Left lobe of liver (tissue), 2 donors: ENCODE measurements at regions not wholly inside any gene's neighbourhood (a gene's known extent, or its start where the extent isn't known, plus 50 kb on each side); places are given as distances from the start of the nearest gene placed in this dataset.
A peak's percentile ranks its signal among the peaks of the same experiment; 100 is the strongest.

Experiments
- ATAC-seq: fragments of 200-7000 bp; cut with Tn5 transposase; one replicate; pipeline ENCODE4 v1.9.1; 2020; ENCODE audit warnings: mild to moderate bottlenecking, moderate library complexity
- DNase-seq: peaks from one replicate; pipeline ENCODE4 v3.0.0-alpha.2; 2020; ENCODE audit warnings: low spot score
- donor health status: DM: no; HTN: no; CAD: no; lungs with moderate emphysema.
- donor health status: DM: no; HTN: yes; CAD: no.

- no peak for DNase-seq
- no peak for ATAC-seq
Observed at GRCh38 chr4:11271263-11271662, 157.4 kb downstream of the HS3ST1 start.

GRCh38 chr4:11268149-11268548, 160.5 kb downstream of the HS3ST1 start:
- DNase-seq (no peak), ATAC-seq (no peak)

- DNase-seq (no peak), ATAC-seq (no peak)
Observed at GRCh38 chr4:11264841-11265240, 163.9 kb downstream of the HS3ST1 start.

- no peak for ATAC-seq
- no peak for DNase-seq
Observed at GRCh38 chr4:11264346-11264745, 164.3 kb downstream of the HS3ST1 start.

GRCh38 chr4:11263208-11263607, 165.5 kb downstream of the HS3ST1 start:
- ATAC-seq (no peak), DNase-seq (no peak)

- DNase-seq (no peak), ATAC-seq (no peak)
Observed at GRCh38 chr4:11261066-11261850, 167.4 kb downstream of the HS3ST1 start.

GRCh38 chr4:11259837-11260236, 168.9 kb downstream of the HS3ST1 start:
- DNase-seq (no peak), ATAC-seq (no peak)

GRCh38 chr4:11252149-11252548, 176.5 kb downstream of the HS3ST1 start:
- ATAC-seq (no peak), DNase-seq (no peak)

- DNase-seq (no peak), ATAC-seq (no peak)
Observed at GRCh38 chr4:11250510-11250909, 178.2 kb downstream of the HS3ST1 start.

GRCh38 chr4:11232015-11232414, 196.7 kb downstream of the HS3ST1 start:
- no peak for DNase-seq
- peak; percentile 24 for ATAC-seq

GRCh38 chr4:11230866-11231265, 197.8 kb downstream of the HS3ST1 start:
- DNase-seq (no peak), ATAC-seq (no peak)

- ATAC-seq (no peak), DNase-seq (no peak)
Observed at GRCh38 chr4:11228530-11228929, 200.2 kb downstream of the HS3ST1 start.

- DNase-seq (no peak), ATAC-seq (no peak)
Observed at GRCh38 chr4:11223311-11223710, 205.4 kb downstream of the HS3ST1 start.

- DNase-seq (no peak), ATAC-seq (no peak)
Observed at GRCh38 chr4:11218692-11219091, 210.0 kb downstream of the HS3ST1 start.

- no peak for DNase-seq
- ATAC-seq: no peak
Observed at GRCh38 chr4:11216520-11216919, 212.2 kb downstream of the HS3ST1 start.

- DNase-seq (no peak), ATAC-seq (no peak)
Observed at GRCh38 chr4:11214281-11214680, 214.4 kb downstream of the HS3ST1 start.

- no peak for ATAC-seq
Observed at GRCh38 chr4:11209826-11210225, 218.9 kb downstream of the HS3ST1 start.

GRCh38 chr4:11201256-11201655, 227.4 kb downstream of the HS3ST1 start:
- ATAC-seq: no peak
- DNase-seq: no peak

More at GRCh38 chr4:11209826-11210225, 218.9 kb downstream of the HS3ST1 start:
- no peak for DNase-seq

GRCh38 chr4:11198516-11199305, 230.0 kb downstream of the HS3ST1 start:
- no peak for ATAC-seq
- DNase-seq: no peak

GRCh38 chr4:11197631-11198341, 230.9 kb downstream of the HS3ST1 start:
- DNase-seq: no peak
- ATAC-seq: no peak

GRCh38 chr4:11196927-11197522, 231.7 kb downstream of the HS3ST1 start:
- ATAC-seq: no peak
- no peak for DNase-seq
